Right lobe of liver (tissue), 6 donors: ENCODE measurements at regions not wholly inside any gene's neighbourhood (a gene's known extent, or its start where the extent isn't known, plus 50 kb on each side); places are given as distances from the start of the nearest gene placed in this dataset.
A peak's percentile ranks its signal among the peaks of the same experiment; 100 is the strongest.
"Not testable (repeated sequence)": the region's sequence is repeated elsewhere in the genome, so short reads cannot be mapped to it uniquely, and the experiment has no call there.

Experiments used
- ATAC-seq, 4 donors: fragments of 200-7000 bp; cut with Tn5 transposase; one replicate each; pipeline ENCODE4 v1.9.1; 2020; ENCODE audit warnings: mild to moderate bottlenecking in 4 of 4, moderate library complexity in 4 of 4
- DNase-seq, 3 donors: peaks; one replicate each; pipeline ENCODE4 v3.0.0-alpha.2; 2020
- H3K27ac ChIP-seq, 3 donors: fragments of 200-600 bp; one replicate each; pipeline ENCODE4 v1.8.0; 2022
- H3K27me3 ChIP-seq, 2 donors: fragments of 200-600 bp; one replicate each; pipeline ENCODE4 v1.8.0; 2022
- H3K36me3 ChIP-seq, 4 donors: fragments of 200-600 bp; sonication (generic) in 1 of 4; one replicate each; pipeline versions ENCODE4 v1.5.1 to v1.8.0; 2017 to 2022; ENCODE audit warnings: control low read depth in 1 of 4
- H3K4me1 ChIP-seq, 4 donors: fragments of 200-600 bp; sonication (generic) in 1 of 4; one replicate each; pipeline versions ENCODE4 v1.5.1 to v1.8.0; 2017 to 2022; ENCODE audit warnings: control low read depth in 1 of 4
- H3K4me3 ChIP-seq, 3 donors: fragments of 200-600 bp; one replicate each; pipeline ENCODE4 v1.8.0; 2022
- H3K9me3 ChIP-seq, 4 donors: fragments of 200-600 bp; sonication (generic) in 1 of 4; one replicate each; pipeline versions ENCODE4 v1.5.1 to v1.8.0; 2017 to 2022; ENCODE audit warnings: control low read depth in 1 of 4
- WGBS: methylation state at CpG from one replicate; pipeline ENCODE4 v1.1.6; 2018; ENCODE audit warnings: low coverage, low lambda C conversion rate; ENCODE audit not compliant: insufficient coverage; ENCODE audit errors: missing lambda C conversion rate; 5-methylcytosine and 5-hydroxymethylcytosine counted together
- intact Hi-C, 2 donors: fragments of 100-400 bp; cut with DNase I; formaldehyde crosslinking; loops; one replicate each; pipeline versions ENCODE4 v1.11.2 to v1.14.1; 2022
- donor health status: DM: no; HTN: yes; CAD: no.
- donor health status: DM: no; HTN: no; CAD: no.
- donor health status: DM: no; HTN: no; CAD: no.
- donor health status: DM: no; HTN: yes; CAD: no.
- donor health status: DM: no; HTN: yes; CAD: no.

- H3K9me3 ChIP-seq, H3K27ac ChIP-seq, H3K36me3 ChIP-seq, H3K4me1 ChIP-seq, H3K27me3 ChIP-seq, DNase-seq, intact Hi-C loops, H3K4me3 ChIP-seq: not testable (repeated sequence)
- peak in 3 of 4 donors; percentile 20 to 79 (median 63) for ATAC-seq
- WGBS, result 73% methylated on average over 10 of the region's 16 CpGs
Observed at GRCh38 chr10:46739919-46740318, 161.0 kb downstream of the SYT15 start.

- ATAC-seq, result peak; percentile 41 to 96 (median 74)
- intact Hi-C loops, H3K4me1 ChIP-seq, H3K27me3 ChIP-seq, H3K36me3 ChIP-seq, DNase-seq, H3K9me3 ChIP-seq: not testable (repeated sequence)
- WGBS, result 64% methylated on average over 7 of the region's 17 CpGs
- Histone ChIP-seq H3K27ac (peak overlapping the region in 1 of 3 donors; percentile 33), H3K4me3 (peak overlapping the region in 2 of 3 donors; percentile 14 to 34)
Observed at GRCh38 chr10:46740368-46740767, 161.4 kb downstream of the SYT15 start.

GRCh38 chr10:46749003-46749402 is 162.2 kb upstream of the PTPN20 start:
- DNase-seq, ATAC-seq, H3K4me3 ChIP-seq, H3K9me3 ChIP-seq, H3K27ac ChIP-seq, H3K4me1 ChIP-seq, H3K36me3 ChIP-seq, H3K27me3 ChIP-seq, intact Hi-C loops: not testable (repeated sequence)
- WGBS, result 83% methylated on average over 1 of the region's 3 CpGs

- H3K9me3 ChIP-seq, H3K4me3 ChIP-seq, H3K27ac ChIP-seq, H3K4me1 ChIP-seq, intact Hi-C loops, DNase-seq, H3K27me3 ChIP-seq, H3K36me3 ChIP-seq: not testable (repeated sequence)
- peak in 1 of 4 donors; percentile 29 for ATAC-seq
- 65% methylated on average over 2 of the region's 2 CpGs for WGBS
Observed at GRCh38 chr10:46749470-46749869, 161.8 kb upstream of the PTPN20 start.

- H3K27me3 ChIP-seq, H3K4me3 ChIP-seq, H3K4me1 ChIP-seq, intact Hi-C loops, H3K9me3 ChIP-seq, H3K36me3 ChIP-seq, H3K27ac ChIP-seq, ATAC-seq, DNase-seq: not testable (repeated sequence)
- WGBS, result no CpG with 5 or more reads among the region's 5 CpGs
Observed at GRCh38 chr10:46753763-46754162, 157.5 kb upstream of the PTPN20 start.

GRCh38 chr10:46761471-46761870 is 149.8 kb upstream of the PTPN20 start:
- ATAC-seq, H3K27me3 ChIP-seq, H3K27ac ChIP-seq, intact Hi-C loops, H3K9me3 ChIP-seq, DNase-seq, H3K4me1 ChIP-seq, H3K4me3 ChIP-seq, H3K36me3 ChIP-seq: not testable (repeated sequence)

GRCh38 chr10:46768515-46769291 is 142.5 kb upstream of the PTPN20 start:
- not testable (repeated sequence) for H3K27ac ChIP-seq

GRCh38 chr10:46773178-46773896 is 137.9 kb upstream of the PTPN20 start:
- H3K4me3 ChIP-seq, DNase-seq, H3K27ac ChIP-seq, H3K27me3 ChIP-seq, intact Hi-C loops, H3K36me3 ChIP-seq, H3K9me3 ChIP-seq, H3K4me1 ChIP-seq: not testable (repeated sequence)
- peak in 2 of 4 donors; percentile 8 to 24 for ATAC-seq
- whole genome bisulfite sequencing, result no CpG with 5 or more reads among the region's 15 CpGs

More at GRCh38 chr10:46768515-46769291, 142.5 kb upstream of the PTPN20 start:
- H3K4me1 ChIP-seq, H3K27me3 ChIP-seq, H3K9me3 ChIP-seq, DNase-seq, H3K4me3 ChIP-seq, H3K36me3 ChIP-seq, intact Hi-C loops: not testable (repeated sequence)
- 46% methylated on average over 2 of the region's 8 CpGs for WGBS
- peak; percentile 51 to 91 (median 70) for ATAC-seq

GRCh38 chr10:46773897-46774236 is 137.4 kb upstream of the PTPN20 start:
- WGBS, result 78% methylated on average over 7 of the region's 14 CpGs
- H3K4me1 ChIP-seq, H3K27me3 ChIP-seq, intact Hi-C loops, H3K36me3 ChIP-seq, H3K9me3 ChIP-seq, ATAC-seq, H3K27ac ChIP-seq, H3K4me3 ChIP-seq, DNase-seq: not testable (repeated sequence)

- intact Hi-C loops, H3K27me3 ChIP-seq, H3K27ac ChIP-seq, H3K9me3 ChIP-seq, H3K4me3 ChIP-seq, DNase-seq, H3K36me3 ChIP-seq, H3K4me1 ChIP-seq: not testable (repeated sequence)
- WGBS, result 98% methylated on average over 10 of the region's 42 CpGs
- peak in 2 of 4 donors; percentile 28 to 36 for ATAC-seq
Observed at GRCh38 chr10:46774366-46774765, 136.9 kb upstream of the PTPN20 start.

GRCh38 chr10:46774945-46775667 is 136.1 kb upstream of the PTPN20 start:
- intact Hi-C loops, H3K36me3 ChIP-seq, H3K4me3 ChIP-seq, H3K27me3 ChIP-seq, H3K4me1 ChIP-seq, H3K9me3 ChIP-seq, H3K27ac ChIP-seq, DNase-seq: not testable (repeated sequence)
- peak in 1 of 4 donors; percentile 39 for ATAC-seq
- WGBS, result no CpG with 5 or more reads among the region's 44 CpGs
